ENCODE measurements at regions not wholly inside any gene's neighbourhood (a gene's known extent, or its start where the extent isn't known, plus 50 kb on each side); places are given as distances from the start of the nearest gene placed in this dataset.
A peak's percentile ranks its signal among the peaks of the same experiment; 100 is the strongest.

DNA sequence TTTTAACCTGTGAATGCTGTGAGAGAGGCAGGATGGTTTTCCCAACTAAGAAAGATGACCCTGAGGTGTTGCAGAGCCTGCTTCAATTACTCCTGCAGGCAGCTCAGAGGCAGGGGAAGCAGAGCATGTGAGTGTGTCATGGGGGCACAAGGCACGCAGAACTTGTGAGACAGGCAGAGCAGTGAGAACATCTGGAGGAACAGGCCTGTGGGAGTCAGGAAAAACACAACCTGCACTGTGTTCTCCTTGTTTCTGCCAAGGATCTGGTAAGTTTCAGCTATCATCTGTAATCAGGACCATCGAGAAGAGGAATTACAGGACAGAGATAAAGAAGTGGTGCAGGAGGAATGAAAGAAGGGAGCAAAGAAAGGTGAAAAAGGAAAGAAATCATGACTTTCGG lies 741.8 kb upstream of the INTU start:
- ChIA-PET CTCF (no interaction called here), POLR2A (no interaction called here), RAD21 (ENCODE audit: unreplicated experiment) (no interaction called here), SMC1A (ENCODE audit: uncharacterized antibody, unreplicated experiment) (no interaction called here)
- Histone ChIP-seq H3K9me3 (replicated peaks; ENCODE audit: control insufficient read depth, insufficient read depth, low read length) (no peaks in the 10 kb centered on the region), H4K20me1 (ENCODE audit: control insufficient read depth, insufficient read depth) (no peaks in the 10 kb centered on the region), H3K27ac (ENCODE audit: control insufficient read depth, insufficient read depth) (no peak overlapping the region), H3K27me3 (replicated peaks in 1 of 2; ENCODE audit: control insufficient read depth in 2 of 2, insufficient read depth in 2 of 2, low read length in 1 of 2) (no peaks in the 10 kb centered on the region), H3K4me2 (ENCODE audit: control insufficient read depth, insufficient read depth) (no peak overlapping the region), H3K4me1 (ENCODE audit: control insufficient read depth, insufficient read depth, low read length) (no peaks in the 10 kb centered on the region), H3K79me2 (ENCODE audit: control insufficient read depth, insufficient read depth, low read length) (no peaks in the 10 kb centered on the region), H2AFZ (ENCODE audit: control insufficient read depth, low read depth, low read length) (no peak overlapping the region), H3K4me3 (no peak overlapping the region), H3K36me3 (ENCODE audit: control insufficient read depth in 2 of 2, insufficient read depth in 2 of 2, low read length in 1 of 2) (no peaks in the 10 kb centered on the region), H3K9ac (ENCODE audit: control insufficient read depth, insufficient read depth, low read length) (no peak overlapping the region)
- intact Hi-C loops (cut with micrococcal nuclease; ENCODE audit: unreplicated experiment) (no loop called here), in situ Hi-C loops (cut with MboI) (no loop called here)
- no TSS peak for BruUV-seq (replicated peaks)
- 2% methylated on average over 3 of the region's 3 CpGs for WGBS (ENCODE audit: insufficient coverage, insufficient replicate concordance, low lambda C conversion rate, missing lambda C conversion rate)
- TF ChIP-seq FOXK2 (IDR thresholded peaks at IDR 0.05) (no peak), SREBF1 (IDR thresholded peaks at IDR 0.05; ENCODE audit: low read length) (no peak), RBBP5 (conservative IDR thresholded peaks at IDR 0.05) (no peak), ZNF384 (IDR thresholded peaks at IDR 0.05; ENCODE audit: borderline replicate concordance, low read depth, low read length) (no peak), RAD51 (IDR thresholded peaks at IDR 0.05) (no peak), POU2F2 (IDR thresholded peaks at IDR 0.05; ENCODE audit: borderline replicate concordance, low read depth, low read length) (no peak), TCF12 (IDR thresholded peaks at IDR 0.05; ENCODE audit: low read depth, low read length) (no peak), SUZ12 (IDR thresholded peaks at IDR 0.05; ENCODE audit: unreplicated experiment) (no peak), POLR2A (IDR thresholded peaks at IDR 0.05; ENCODE audit: low read depth, low read length) (no peak), RUNX3 (IDR thresholded peaks at IDR 0.05; ENCODE audit: low read length) (no peak), PAX5 (IDR thresholded peaks at IDR 0.05; ENCODE audit: borderline replicate concordance, low read depth, low read length) (no peak)
- FAIRE-seq (no peak), DNase-seq (ENCODE audit: low read depth, low spot score) (no peak), ATAC-seq (no peak)

DNA sequence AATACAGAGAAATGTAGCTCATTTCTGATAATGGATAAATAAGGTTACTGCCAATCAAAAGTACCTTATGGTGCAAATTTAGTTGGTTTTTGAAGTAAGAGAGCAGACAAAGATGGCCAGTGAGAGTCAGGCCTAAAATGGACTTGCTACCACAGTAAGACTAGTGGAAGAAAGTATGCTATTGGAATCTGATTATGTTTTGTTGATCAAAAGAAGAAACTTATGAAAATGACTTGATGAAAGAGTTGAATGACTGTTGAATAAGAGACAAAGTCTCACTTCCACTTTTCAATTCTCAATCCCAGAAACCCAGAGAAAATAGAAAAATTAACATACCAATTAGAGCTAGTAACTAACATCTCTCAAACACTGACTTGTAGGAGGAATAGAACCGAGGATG lies 737.8 kb upstream of the INTU start:
- SMC1A ChIA-PET (ENCODE audit: uncharacterized antibody, unreplicated experiment) = no interaction called here
- POLR2A ChIA-PET = no interaction called here
- FAIRE-seq (no peak), ATAC-seq (peak; percentile 69), DNase-seq (ENCODE audit: low read depth, low spot score) (no peak)
- Histone ChIP-seq H3K9ac (ENCODE audit: control insufficient read depth, insufficient read depth, low read length) (no peak overlapping the region), H3K27me3 (replicated peaks in 1 of 2; ENCODE audit: control insufficient read depth in 2 of 2, insufficient read depth in 2 of 2, low read length in 1 of 2) (no peaks in the 10 kb centered on the region), H3K4me1 (ENCODE audit: control insufficient read depth, insufficient read depth, low read length) (no peaks in the 10 kb centered on the region), H2AFZ (ENCODE audit: control insufficient read depth, low read depth, low read length) (no peak overlapping the region), H3K4me3 (no peak overlapping the region), H3K79me2 (ENCODE audit: control insufficient read depth, insufficient read depth, low read length) (no peaks in the 10 kb centered on the region), H3K9me3 (replicated peaks; ENCODE audit: control insufficient read depth, insufficient read depth, low read length) (no peaks in the 10 kb centered on the region), H3K36me3 (ENCODE audit: control insufficient read depth in 2 of 2, insufficient read depth in 2 of 2, low read length in 1 of 2) (no peaks in the 10 kb centered on the region), H3K4me2 (ENCODE audit: control insufficient read depth, insufficient read depth) (no peak overlapping the region), H3K27ac (ENCODE audit: control insufficient read depth, insufficient read depth) (no peak overlapping the region), H4K20me1 (ENCODE audit: control insufficient read depth, insufficient read depth) (no peaks in the 10 kb centered on the region)
- no TSS peak for BruUV-seq (replicated peaks)
- CTCF ChIA-PET = no interaction called here
- in situ Hi-C loops (cut with MboI) (no loop called here), intact Hi-C loops (cut with micrococcal nuclease; ENCODE audit: unreplicated experiment) (no loop called here)
- no peak for TF ChIP-seq ZNF274 (IDR thresholded peaks at IDR 0.05; ENCODE audit: insufficient read depth, insufficient read length)
- TF ChIP-seq MTA2 (IDR thresholded peaks at IDR 0.05; ENCODE audit: low read depth) = peak; percentile 53
- TF ChIP-seq SPI1 (IDR thresholded peaks at IDR 0.05; ENCODE audit: borderline replicate concordance, insufficient read depth, low read depth, low read length) = 0 out of 2 replicates have a peak, but pooled peaks have one; percentile 21
- peak; percentile 25; the same call in 1 of the 2 replicates for TF ChIP-seq DPF2 (IDR thresholded peaks at IDR 0.05)
- 8% methylated on average over 1 of the region's 1 CpG for WGBS (ENCODE audit: insufficient coverage, insufficient replicate concordance, low lambda C conversion rate, missing lambda C conversion rate)
- RAD21 ChIA-PET (ENCODE audit: unreplicated experiment) = no interaction called here
